GM21381 (cell line): ENCODE measurements at regions not wholly inside any gene's neighbourhood (a gene's known extent, or its start where the extent isn't known, plus 50 kb on each side); places are given as distances from the start of the nearest gene placed in this dataset.

Source experiments
- ATAC-seq: cut with Tn5 transposase; IDR thresholded peaks from one replicate; pipeline ENCODE4 v1.9.1; 2021; ENCODE audit warnings: mild to moderate bottlenecking, moderate library complexity; ENCODE audit not compliant: unreplicated experiment

GRCh38 chr4:126843492-126844067 lies 789.2 kb upstream of the INTU start:
- no peak for ATAC-seq

- peak; percentile 69 for ATAC-seq
Measured at GRCh38 chr4:126850286-126850685, 782.5 kb upstream of the INTU start.

GRCh38 chr4:126851391-126851790 lies 781.4 kb upstream of the INTU start:
- no peak for ATAC-seq

- no peak for ATAC-seq
Measured at GRCh38 chr4:126853715-126854114, 779.0 kb upstream of the INTU start.

- no peak for ATAC-seq
Measured at GRCh38 chr4:126856906-126857305, 775.9 kb upstream of the INTU start.

DNA sequence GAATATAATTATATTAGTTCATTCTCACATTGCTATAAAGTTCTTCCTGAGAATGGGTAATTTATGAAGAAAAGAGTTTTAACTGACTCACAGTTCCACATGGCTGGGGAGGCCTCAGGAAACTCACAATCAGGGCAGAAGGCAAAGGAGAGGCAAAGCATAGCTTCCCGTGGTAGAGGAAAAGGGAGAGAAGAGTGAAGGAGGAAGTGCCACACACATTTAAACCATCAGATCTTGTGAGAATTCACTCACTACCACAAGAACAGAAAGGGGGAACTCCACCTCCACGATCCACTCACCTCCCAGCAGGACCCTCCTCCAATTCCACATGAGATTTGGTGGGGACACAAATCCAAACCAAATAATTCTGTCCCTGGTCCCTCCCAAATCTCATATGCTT lies 773.4 kb upstream of the INTU start:
- ATAC-seq, result no peak

DNA sequence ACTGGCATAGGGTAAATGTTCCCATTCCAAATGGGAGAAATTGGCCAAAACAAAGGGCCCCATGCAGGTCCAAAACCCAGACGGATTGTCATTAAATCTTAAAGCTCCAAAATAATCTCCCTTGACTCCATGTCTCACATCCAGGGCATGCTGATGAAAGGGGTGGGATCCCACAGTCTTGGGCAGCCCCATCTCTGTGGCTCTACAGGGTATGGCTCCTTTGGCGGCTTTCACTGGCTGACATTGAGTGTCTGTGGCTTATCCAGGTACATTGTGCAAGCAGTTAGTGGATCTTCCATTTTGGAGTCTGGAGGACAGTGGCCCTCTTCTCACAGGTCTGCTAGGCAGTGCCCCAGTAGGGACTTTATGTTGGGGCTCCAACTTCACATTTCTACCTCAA lies 772.9 kb upstream of the INTU start:
- no peak for ATAC-seq

DNA sequence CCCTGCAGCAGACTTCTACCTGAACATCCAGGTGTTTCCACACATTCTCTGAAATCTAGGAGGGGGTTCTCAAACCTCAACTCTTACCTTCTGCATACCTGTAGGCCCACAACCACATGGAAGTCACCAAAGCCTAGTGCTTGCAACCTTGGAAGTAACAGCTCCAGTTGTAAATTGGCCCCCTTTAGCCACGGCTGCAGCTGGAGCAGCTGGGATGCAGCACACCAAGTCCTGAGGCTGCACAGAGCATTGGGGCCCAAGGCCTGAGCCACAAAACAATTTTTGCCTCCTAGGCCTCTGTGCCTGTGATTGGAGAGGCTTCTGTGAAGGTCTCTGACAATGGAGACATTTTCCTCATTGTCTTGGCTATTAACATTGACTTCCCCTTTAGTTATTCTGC lies 772.4 kb upstream of the INTU start:
- no peak for ATAC-seq

GRCh38 chr4:126869967-126870366 lies 762.8 kb upstream of the INTU start:
- ATAC-seq, result no peak

- ATAC-seq, result no peak
Measured at GRCh38 chr4:126871810-126872209, 760.9 kb upstream of the INTU start.

- ATAC-seq, result no peak
Measured at GRCh38 chr4:126874533-126874932, 758.2 kb upstream of the INTU start.

GRCh38 chr4:126888968-126889367 lies 743.8 kb upstream of the INTU start:
- no peak for ATAC-seq

GRCh38 chr4:126890383-126890782 lies 742.4 kb upstream of the INTU start:
- no peak for ATAC-seq

GRCh38 chr4:126890994-126891393 lies 741.8 kb upstream of the INTU start:
- no peak for ATAC-seq

- no peak for ATAC-seq
Measured at GRCh38 chr4:126894963-126895362, 737.8 kb upstream of the INTU start.

DNA sequence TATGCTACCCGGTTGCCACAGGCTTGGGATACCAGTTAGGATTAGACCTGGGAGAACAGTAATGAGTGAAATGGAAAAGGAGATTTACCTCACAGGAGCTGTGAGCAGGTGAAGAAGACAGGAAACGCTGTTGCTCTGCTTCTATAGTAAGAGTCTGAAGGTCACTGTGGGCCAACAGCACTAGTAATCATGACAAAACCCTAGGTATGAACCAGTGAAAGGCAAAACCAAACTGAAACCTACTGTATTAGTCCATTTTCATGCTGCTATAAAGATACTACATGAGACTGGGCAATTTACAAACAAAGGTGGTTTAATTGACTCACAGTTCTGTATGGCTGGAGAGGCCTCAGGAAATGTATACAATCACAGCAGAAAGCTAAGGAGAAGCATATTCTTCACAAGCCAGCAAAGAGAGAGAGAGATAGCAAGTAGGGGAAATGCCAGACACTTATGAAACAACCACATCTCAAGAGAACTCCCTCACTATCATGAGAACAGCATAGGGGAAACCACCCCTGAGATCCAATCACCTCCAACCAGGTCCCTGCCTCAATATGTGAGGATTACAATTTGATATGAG lies 736.7 kb upstream of the INTU start:
- ATAC-seq, result no peak

DNA sequence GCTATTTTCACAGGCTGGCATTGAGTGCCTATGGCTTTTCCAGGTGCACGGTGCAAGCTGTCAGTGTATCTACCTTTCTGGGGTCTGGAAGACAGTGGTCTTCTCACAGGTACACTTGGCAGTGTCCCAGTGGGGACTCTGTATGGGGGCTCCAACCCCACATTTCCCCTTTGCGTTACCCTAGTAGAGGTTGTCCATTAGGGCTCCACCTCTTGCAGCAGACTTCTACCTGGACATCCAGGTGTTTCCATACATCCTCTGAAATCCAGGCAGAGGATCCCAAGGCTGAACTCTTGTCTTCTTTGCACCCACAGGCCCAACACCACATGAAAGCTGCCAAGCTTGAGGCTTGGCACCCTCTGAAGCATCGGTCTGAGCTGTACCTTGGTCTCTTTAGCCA lies 735.7 kb upstream of the INTU start:
- ATAC-seq, result no peak

DNA sequence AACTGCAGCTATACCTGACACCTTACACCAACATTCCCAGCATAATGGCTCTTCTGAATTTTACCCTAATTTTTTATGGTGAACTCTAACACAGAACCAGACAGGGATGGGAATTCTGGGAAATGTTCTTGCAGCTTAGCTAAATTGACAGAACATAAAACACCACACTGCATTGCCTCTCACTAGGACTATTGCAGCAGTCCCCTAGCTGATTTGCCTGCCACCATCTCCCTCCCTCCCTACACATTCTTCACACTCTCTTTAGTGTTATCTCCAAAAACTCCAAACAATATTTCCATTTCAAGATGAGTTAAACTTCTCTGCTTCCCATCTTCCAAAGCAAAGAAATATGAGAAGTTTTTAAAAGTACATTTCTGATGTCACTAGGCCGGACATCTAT lies 733.9 kb upstream of the INTU start:
- no peak for ATAC-seq

- ATAC-seq, result no peak
Measured at GRCh38 chr4:126899331-126899801, 733.4 kb upstream of the INTU start.

DNA sequence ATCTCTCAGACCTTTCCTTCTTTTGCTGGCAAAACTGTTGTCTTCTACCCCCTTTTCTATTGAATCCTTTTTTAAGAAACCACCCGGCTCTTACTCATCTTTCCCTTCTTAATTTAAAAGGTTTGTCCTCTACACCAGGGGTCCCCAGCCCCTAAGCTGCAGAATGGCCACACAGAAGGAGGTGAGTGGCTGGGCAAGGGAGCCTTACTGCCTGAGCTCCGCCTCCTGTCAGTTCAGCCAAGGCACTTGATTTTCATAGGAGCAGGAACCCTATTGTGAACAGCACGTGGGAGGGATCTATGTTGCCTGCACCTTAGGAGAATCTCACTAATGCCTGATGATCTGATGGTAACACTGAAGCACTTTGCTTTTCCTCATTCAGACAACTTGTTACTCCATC lies 726.3 kb upstream of the INTU start:
- no peak for ATAC-seq

DNA sequence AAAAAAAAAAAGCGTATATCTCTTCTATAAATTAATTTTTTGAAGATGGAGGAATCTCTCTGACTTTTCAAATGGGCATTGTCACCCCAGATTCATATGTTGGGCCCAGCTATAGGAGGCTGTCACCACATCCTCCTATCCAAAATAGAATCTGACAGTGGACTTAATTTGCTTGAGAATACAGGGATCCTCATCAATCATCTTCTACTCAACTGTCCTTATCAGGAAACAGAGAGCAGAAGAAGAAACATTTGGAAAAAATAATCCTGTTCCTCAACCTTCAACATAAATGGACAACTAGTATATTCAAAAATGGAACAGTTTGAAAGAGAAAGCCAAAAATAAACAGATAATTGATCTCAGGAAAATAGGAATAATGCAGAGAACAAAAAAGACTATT lies 725.4 kb upstream of the INTU start:
- ATAC-seq, result no peak

DNA sequence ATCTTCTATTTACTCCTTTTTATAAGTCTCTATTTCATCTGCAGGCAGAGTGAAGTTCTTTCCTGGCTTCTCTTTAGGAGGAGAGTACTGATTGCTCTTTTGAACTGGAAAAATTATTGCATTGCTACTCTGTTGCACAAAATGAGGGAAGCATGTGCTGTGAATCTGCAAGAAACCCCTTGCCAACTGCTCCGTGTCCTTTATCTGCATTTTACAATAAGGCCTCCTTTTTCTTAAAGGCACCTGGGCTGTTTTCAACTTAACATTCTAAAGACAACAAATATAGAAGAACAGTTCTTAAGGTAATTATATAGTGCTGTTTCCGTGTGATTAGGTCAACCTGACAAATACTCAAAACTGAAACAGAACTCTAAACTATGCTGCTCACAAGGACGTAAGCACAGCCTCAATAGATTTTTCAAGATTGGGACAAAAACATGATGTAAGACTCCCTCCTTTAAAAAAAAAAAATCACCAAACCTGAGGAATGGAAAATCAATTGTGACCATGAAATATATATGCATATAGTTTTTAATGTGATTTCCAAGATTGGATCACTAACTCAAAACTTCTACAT lies 716.6 kb upstream of the INTU start:
- no peak for ATAC-seq

GRCh38 chr4:126916626-126917140 lies 716.1 kb upstream of the INTU start:
- no peak for ATAC-seq
